ENCODE measurements at regions not wholly inside any gene's neighbourhood (a gene's known extent, or its start where the extent isn't known, plus 50 kb on each side); places are given as distances from the start of the nearest gene placed in this dataset.
"Not testable (repeated sequence)": the region's sequence is repeated elsewhere in the genome, so short reads cannot be mapped to it uniquely, and the experiment has no call there.

- DNase-seq = no peak
These were observed 96.7 kb upstream of the CLINT1 start for GRCh38 chr5:157955541-157956172.

- no peak for DNase-seq
These were observed 93.4 kb upstream of the CLINT1 start for GRCh38 chr5:157952374-157952685.

- no peak for DNase-seq
These were observed 92.9 kb upstream of the CLINT1 start for GRCh38 chr5:157951673-157952373.

GRCh38 chr5:157949520-157949919 lies 90.6 kb upstream of the CLINT1 start:
- no peak for DNase-seq

GRCh38 chr5:157948738-157949410 lies 89.9 kb upstream of the CLINT1 start:
- DNase-seq = peak; percentile 85

GRCh38 chr5:157947156-157947555 lies 88.2 kb upstream of the CLINT1 start:
- no peak for DNase-seq

- DNase-seq = not testable (repeated sequence)
These were observed 86.9 kb upstream of the CLINT1 start for GRCh38 chr5:157945822-157946221.

- no peak for DNase-seq
These were observed 86.0 kb upstream of the CLINT1 start for GRCh38 chr5:157944938-157945337.

GRCh38 chr5:157944077-157944633 lies 85.2 kb upstream of the CLINT1 start:
- no peak for DNase-seq

GRCh38 chr5:157942595-157942994 lies 83.7 kb upstream of the CLINT1 start:
- DNase-seq = no peak

- DNase-seq = no peak
These were observed 82.7 kb upstream of the CLINT1 start for GRCh38 chr5:157941616-157942015.

- DNase-seq = not testable (repeated sequence)
These were observed 79.2 kb upstream of the CLINT1 start for GRCh38 chr5:157938101-157938500.

- DNase-seq = not testable (repeated sequence)
These were observed 78.0 kb upstream of the CLINT1 start for GRCh38 chr5:157936776-157937501.

GRCh38 chr5:157934600-157934999 lies 75.7 kb upstream of the CLINT1 start:
- DNase-seq = no peak

- DNase-seq = no peak
These were observed 74.1 kb upstream of the CLINT1 start for GRCh38 chr5:157933005-157933404.

- no peak for DNase-seq
These were observed 71.8 kb upstream of the CLINT1 start for GRCh38 chr5:157930710-157931109.

GRCh38 chr5:157926977-157927376 lies 68.0 kb upstream of the CLINT1 start:
- DNase-seq = no peak

GRCh38 chr5:157925786-157926671 lies 67.1 kb upstream of the CLINT1 start:
- DNase-seq = no peak

GRCh38 chr5:157924931-157925729 lies 66.2 kb upstream of the CLINT1 start:
- no peak for DNase-seq

GRCh38 chr5:157924490-157924889 lies 65.5 kb upstream of the CLINT1 start:
- no peak for DNase-seq

GRCh38 chr5:157923765-157924164 lies 64.8 kb upstream of the CLINT1 start:
- no peak for DNase-seq

All from SHP77 treated with DMSO at 0.1 percent for 48 hours (cell line).